GM23338 (cell line): ENCODE measurements at regions not wholly inside any gene's neighbourhood (a gene's known extent, or its start where the extent isn't known, plus 50 kb on each side); places are given as distances from the start of the nearest gene placed in this dataset.

Experiments
- ATAC-seq: fragments of 200-7000 bp; cut with Tn5 transposase; 3 replicates; pipeline ENCODE4 v1.9.1; 2020
- DNase-seq: peaks from one replicate; pipeline ENCODE4 v3.0.0-alpha.2; 2015; ENCODE audit warnings: low spot score
- H2AFZ ChIP-seq: fragments of 200-600 bp; sonication (generic); 2 replicates; pipeline ENCODE4 v1.8.0; 2016; ENCODE audit warnings: antibody characterized with exemption, mild to moderate bottlenecking, moderate library complexity
- H3F3A ChIP-seq: fragments of 200-600 bp; sonication (generic); replicated peaks from 2 replicates; pipeline ENCODE4 v1.8.0; 2017; ENCODE audit warnings: antibody characterized with exemption, mixed run types, low read depth
- H3K27ac ChIP-seq: fragments of 200-600 bp; sonication (generic); 2 replicates; pipeline ENCODE4 v1.6.1; 2016; ENCODE audit warnings: low read depth
- H3K27me3 ChIP-seq: fragments of 200-600 bp; sonication (generic); 2 replicates; pipeline ENCODE4 v1.8.0; 2016; ENCODE audit warnings: mild to moderate bottlenecking, mixed run types, moderate library complexity; ENCODE audit not compliant: insufficient read depth
- H3K36me3 ChIP-seq: fragments of 200-600 bp; sonication (generic); 2 replicates; pipeline ENCODE4 v1.8.0; 2016; ENCODE audit warnings: mild to moderate bottlenecking; ENCODE audit not compliant: insufficient read depth
- H3K4me1 ChIP-seq: fragments of 200-600 bp; sonication (generic); 2 replicates; pipeline ENCODE4 v1.8.0; 2016; ENCODE audit warnings: mild to moderate bottlenecking, moderate library complexity; ENCODE audit not compliant: insufficient read depth
- H3K4me2 ChIP-seq: fragments of 200-600 bp; sonication (generic); 2 replicates; pipeline ENCODE4 v1.7.1; 2017; ENCODE audit warnings: mixed run types
- H3K4me3 ChIP-seq: fragments of 200-600 bp; sonication (generic); 2 replicates; pipeline ENCODE4 v1.6.1; 2016; ENCODE audit warnings: mixed run types
- H3K79me2 ChIP-seq: fragments of 200-600 bp; sonication (generic); replicated peaks from 2 replicates; pipeline ENCODE4 v1.8.0; 2017; ENCODE audit warnings: mild to moderate bottlenecking; ENCODE audit not compliant: insufficient read depth
- H3K9me2 ChIP-seq: fragments of 200-600 bp; sonication (generic); 2 replicates; pipeline ENCODE4 v1.8.0; 2017; ENCODE audit not compliant: insufficient read depth
- H4K20me1 ChIP-seq: fragments of 200-600 bp; sonication (generic); replicated peaks from 2 replicates; pipeline ENCODE4 v1.8.0; 2017; ENCODE audit warnings: mild to moderate bottlenecking; ENCODE audit not compliant: insufficient read depth
- H3K27ac Mint-ChIP-seq: 2 replicates; pipeline ENCODE4 v1.8.0; 2020; ENCODE audit warnings: inconsistent platforms, mild to moderate bottlenecking, moderate library complexity, mixed read lengths
- H3K27me3 Mint-ChIP-seq: 3 replicates; pipeline ENCODE4 v1.8.0; 2022; ENCODE audit warnings: low read depth, mild to moderate bottlenecking, moderate library complexity, mixed read lengths, inconsistent platforms; ENCODE audit not compliant: insufficient read depth, poor library complexity
- H3K36me3 Mint-ChIP-seq: 3 replicates; pipeline ENCODE4 v1.8.0; 2021; ENCODE audit warnings: low read depth, mild to moderate bottlenecking, inconsistent platforms, moderate library complexity, mixed read lengths
- H3K4me1 Mint-ChIP-seq: 3 replicates; pipeline ENCODE4 v1.8.0; 2020; ENCODE audit warnings: mild to moderate bottlenecking, inconsistent platforms, mixed read lengths
- H3K4me3 Mint-ChIP-seq: 3 replicates; pipeline ENCODE4 v1.8.0; 2021; ENCODE audit warnings: moderate library complexity, mild to moderate bottlenecking, inconsistent platforms, mixed read lengths
- H3K9me3 Mint-ChIP-seq: 3 replicates; pipeline ENCODE4 v1.8.0; 2020; ENCODE audit warnings: moderate library complexity, mild to moderate bottlenecking, inconsistent platforms, mixed read lengths
- CREB1 ChIP-seq: fragments of 250-450 bp; sonication (Bioruptor Pico); IDR thresholded peaks from 2 replicates; pipeline ENCODE4 v1.5.0; 2020; ENCODE audit warnings: low read depth, mild to moderate bottlenecking, moderate library complexity
- EZH2 ChIP-seq: fragments of 200-600 bp; sonication (generic); IDR thresholded peaks from one replicate; pipeline ENCODE4 v1.8.0; 2017; ENCODE audit warnings: antibody characterized with exemption, mild to moderate bottlenecking, low read depth; ENCODE audit not compliant: unreplicated experiment
- EZH2phosphoT487 ChIP-seq: fragments of 200-600 bp; sonication (generic); IDR thresholded peaks from one replicate; pipeline ENCODE4 v1.8.1; 2018; ENCODE audit warnings: antibody characterized with exemption; ENCODE audit not compliant: unreplicated experiment
- JUNB ChIP-seq: IDR thresholded peaks from one replicate; pipeline ENCODE4 v1.6.1; 2016; ENCODE audit warnings: antibody characterized with exemption; ENCODE audit not compliant: unreplicated experiment
- NANOG ChIP-seq: IDR thresholded peaks from 2 replicates; pipeline ENCODE4 v1.6.1; 2016; ENCODE audit warnings: antibody characterized with exemption, borderline replicate concordance
- POLR2AphosphoS5 ChIP-seq: IDR thresholded peaks from 2 replicates; pipeline ENCODE4 v1.6.1; 2016; ENCODE audit warnings: antibody characterized with exemption, low read depth
- REST ChIP-seq: IDR thresholded peaks from one replicate; pipeline ENCODE4 v1.6.1; 2018; ENCODE audit warnings: antibody characterized with exemption; ENCODE audit not compliant: unreplicated experiment
- ZNF114 ChIP-seq: fragments of 250-450 bp; sonication (Bioruptor Pico); IDR thresholded peaks from 2 replicates; pipeline ENCODE4 v1.5.0; 2020; ENCODE audit warnings: mild to moderate bottlenecking, moderate library complexity
- ZNF331 ChIP-seq: fragments of 250-450 bp; sonication (Bioruptor Pico); IDR thresholded peaks from 2 replicates; pipeline ENCODE4 v1.5.0; 2020; ENCODE audit warnings: low read depth, mild to moderate bottlenecking, moderate library complexity
- ZNF462 ChIP-seq: fragments of 250-450 bp; sonication (Bioruptor Pico); IDR thresholded peaks from 2 replicates; pipeline ENCODE4 v1.5.0; 2020; ENCODE audit warnings: mild to moderate bottlenecking, moderate library complexity
- TF ChIP-seq, protein P1 (sequence below), 2 experiments: fragments of 200-600 bp in 1 of 2; sonication (generic) in 1 of 2; conservative IDR thresholded peaks; 2 replicates each; pipeline versions ENCODE4 v1.5.1 to v1.6.1; 2016 to 2017; ENCODE audit warnings: antibody characterized with exemption in 2 of 2, low read depth in 2 of 2, mild to moderate bottlenecking in 2 of 2, moderate library complexity in 1 of 2

GRCh38 chr1:66437136-66437401 lies 96.9 kb upstream of the SGIP1 start:
- TF ChIP-seq ZNF114 (CRISPR knock-in tag) = no peak
- TF ChIP-seq ZNF331 (CRISPR knock-in tag) = no peak
- TF ChIP-seq JUNB = no peak
- TF ChIP-seq NANOG = no peak
- TF ChIP-seq CREB1 (CRISPR knock-in tag) = no peak
- TF ChIP-seq, protein P1, sequence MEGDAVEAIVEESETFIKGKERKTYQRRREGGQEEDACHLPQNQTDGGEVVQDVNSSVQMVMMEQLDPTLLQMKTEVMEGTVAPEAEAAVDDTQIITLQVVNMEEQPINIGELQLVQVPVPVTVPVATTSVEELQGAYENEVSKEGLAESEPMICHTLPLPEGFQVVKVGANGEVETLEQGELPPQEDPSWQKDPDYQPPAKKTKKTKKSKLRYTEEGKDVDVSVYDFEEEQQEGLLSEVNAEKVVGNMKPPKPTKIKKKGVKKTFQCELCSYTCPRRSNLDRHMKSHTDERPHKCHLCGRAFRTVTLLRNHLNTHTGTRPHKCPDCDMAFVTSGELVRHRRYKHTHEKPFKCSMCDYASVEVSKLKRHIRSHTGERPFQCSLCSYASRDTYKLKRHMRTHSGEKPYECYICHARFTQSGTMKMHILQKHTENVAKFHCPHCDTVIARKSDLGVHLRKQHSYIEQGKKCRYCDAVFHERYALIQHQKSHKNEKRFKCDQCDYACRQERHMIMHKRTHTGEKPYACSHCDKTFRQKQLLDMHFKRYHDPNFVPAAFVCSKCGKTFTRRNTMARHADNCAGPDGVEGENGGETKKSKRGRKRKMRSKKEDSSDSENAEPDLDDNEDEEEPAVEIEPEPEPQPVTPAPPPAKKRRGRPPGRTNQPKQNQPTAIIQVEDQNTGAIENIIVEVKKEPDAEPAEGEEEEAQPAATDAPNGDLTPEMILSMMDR (conservative IDR thresholded peaks at IDR 0.05; ENCODE audit: low read depth in 2 of 2) = no peak
- no peak for TF ChIP-seq EZH2
- no peak for TF ChIP-seq POLR2AphosphoS5
- TF ChIP-seq EZH2phosphoT487 = no peak
- Histone ChIP-seq H3K27me3 (no peaks in the 10 kb centered on the region), H3K27ac (no peak overlapping the region), H3K79me2 (no peaks in the 10 kb centered on the region), H3K4me3 (no peak overlapping the region), H3K9me2 (peaks cover 5% of the 10 kb centered on the region; the same call in 1 of the 2 replicates), H3K36me3 (no peaks in the 10 kb centered on the region), H4K20me1 (no peaks in the 10 kb centered on the region), H3F3A (no peaks in the 10 kb centered on the region), H3K4me1 (peaks cover 17% of the 10 kb centered on the region), H3K4me2 (no peak overlapping the region), H2AFZ (no peak overlapping the region)
- Mint-ChIP-seq H3K27me3 (no peaks in the 10 kb centered on the region), H3K9me3 (no peaks in the 10 kb centered on the region), H3K36me3 (no peaks in the 10 kb centered on the region), H3K27ac (no peak overlapping the region), H3K4me1 (peaks cover 23% of the 10 kb centered on the region; the same call in 2 of the 3 replicates), H3K4me3 (no peak overlapping the region)
- DNase-seq = no peak
- no peak for ATAC-seq

GRCh38 chr1:66438062-66438461 lies 95.9 kb upstream of the SGIP1 start:
- H3F3A ChIP-seq = no peaks in the 10 kb centered on the region
- peaks cover 18% of the 10 kb centered on the region; the same call in 2 of the 3 replicates for H3K4me1 Mint-ChIP-seq
- no peak overlapping the region for H3K4me3 ChIP-seq
- H3K4me3 Mint-ChIP-seq = no peak overlapping the region
- no peak for DNase-seq
- H3K4me1 ChIP-seq = peaks cover 14% of the 10 kb centered on the region
- H3K79me2 ChIP-seq = no peaks in the 10 kb centered on the region
- no peak for ATAC-seq
- no peaks in the 10 kb centered on the region for H3K27me3 ChIP-seq
- no peaks in the 10 kb centered on the region for H4K20me1 ChIP-seq
- no peaks in the 10 kb centered on the region for H3K36me3 ChIP-seq
- H3K27ac ChIP-seq = no peak overlapping the region
- no peak overlapping the region for H3K4me2 ChIP-seq
- H3K27me3 Mint-ChIP-seq = no peaks in the 10 kb centered on the region
- peaks cover 5% of the 10 kb centered on the region; the same call in 1 of the 2 replicates for H3K9me2 ChIP-seq
- H3K27ac Mint-ChIP-seq = no peak overlapping the region
- no peaks in the 10 kb centered on the region for H3K9me3 Mint-ChIP-seq
- H3K36me3 Mint-ChIP-seq = no peaks in the 10 kb centered on the region
- no peak overlapping the region for H2AFZ ChIP-seq
- TF ChIP-seq REST (no peak), ZNF462 (CRISPR knock-in tag) (no peak)
